Stomach (tissue), 4 donors: ENCODE measurements at regions not wholly inside any gene's neighbourhood (a gene's known extent, or its start where the extent isn't known, plus 50 kb on each side); places are given as distances from the start of the nearest gene placed in this dataset.

Source experiments
- POLR2A ChIP-seq, 4 donors: fragments of 450-650 bp; IDR thresholded peaks; one replicate each; pipeline ENCODE4 v1.6.1; 2016; ENCODE audit warnings: antibody characterized with exemption in 4 of 4, control low read depth in 2 of 4, mild to moderate bottlenecking in 1 of 4, moderate library complexity in 1 of 4
- POLR2AphosphoS5 ChIP-seq, 3 donors: sonication (generic); formaldehyde crosslinking; IDR thresholded peaks; one replicate each; pipeline ENCODE4 v1.6.1; 2016; ENCODE audit warnings: antibody characterized with exemption in 3 of 3
- TF ChIP-seq, protein P1 (sequence below), 7 experiments: fragments of 450-650 bp in 4 of 7; fragments of 200-600 bp in 3 of 7; sonication (generic) in 3 of 7; IDR thresholded peaks; one replicate each; pipeline ENCODE4 v1.5.1; 2016 to 2019; ENCODE audit warnings: antibody characterized with exemption in 7 of 7, control low read depth in 2 of 7, mild to moderate bottlenecking in 1 of 7

DNA sequence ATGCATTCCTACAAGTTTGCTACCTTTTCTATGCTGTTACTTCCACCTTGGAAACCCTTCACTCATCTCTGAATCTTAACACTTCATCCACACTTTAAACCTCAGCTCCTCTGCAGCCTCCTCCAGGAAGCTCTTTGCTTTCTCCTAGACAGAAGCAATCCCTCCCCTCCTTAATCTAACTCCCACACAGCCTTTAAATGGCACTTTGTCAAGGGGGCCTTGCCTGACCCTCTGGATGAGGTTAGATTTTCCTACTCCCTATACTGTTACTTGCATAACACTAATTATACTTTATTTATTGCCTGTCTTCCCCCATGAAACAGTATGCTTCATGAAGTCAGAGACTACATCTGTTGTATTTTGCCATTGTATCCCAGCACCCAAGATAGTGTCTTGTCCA is 394.6 kb downstream of the MED13L start:
- TF ChIP-seq, protein P1, sequence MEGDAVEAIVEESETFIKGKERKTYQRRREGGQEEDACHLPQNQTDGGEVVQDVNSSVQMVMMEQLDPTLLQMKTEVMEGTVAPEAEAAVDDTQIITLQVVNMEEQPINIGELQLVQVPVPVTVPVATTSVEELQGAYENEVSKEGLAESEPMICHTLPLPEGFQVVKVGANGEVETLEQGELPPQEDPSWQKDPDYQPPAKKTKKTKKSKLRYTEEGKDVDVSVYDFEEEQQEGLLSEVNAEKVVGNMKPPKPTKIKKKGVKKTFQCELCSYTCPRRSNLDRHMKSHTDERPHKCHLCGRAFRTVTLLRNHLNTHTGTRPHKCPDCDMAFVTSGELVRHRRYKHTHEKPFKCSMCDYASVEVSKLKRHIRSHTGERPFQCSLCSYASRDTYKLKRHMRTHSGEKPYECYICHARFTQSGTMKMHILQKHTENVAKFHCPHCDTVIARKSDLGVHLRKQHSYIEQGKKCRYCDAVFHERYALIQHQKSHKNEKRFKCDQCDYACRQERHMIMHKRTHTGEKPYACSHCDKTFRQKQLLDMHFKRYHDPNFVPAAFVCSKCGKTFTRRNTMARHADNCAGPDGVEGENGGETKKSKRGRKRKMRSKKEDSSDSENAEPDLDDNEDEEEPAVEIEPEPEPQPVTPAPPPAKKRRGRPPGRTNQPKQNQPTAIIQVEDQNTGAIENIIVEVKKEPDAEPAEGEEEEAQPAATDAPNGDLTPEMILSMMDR (IDR thresholded peaks at IDR 0.05), result no peak
- no peak for TF ChIP-seq POLR2AphosphoS5 (IDR thresholded peaks at IDR 0.05)
- no peak for TF ChIP-seq POLR2A (IDR thresholded peaks at IDR 0.05)
